ENCODE measurements at regions not wholly inside any gene's neighbourhood (a gene's known extent, or its start where the extent isn't known, plus 50 kb on each side); places are given as distances from the start of the nearest gene placed in this dataset.
"Not testable (repeated sequence)": the region's sequence is repeated elsewhere in the genome, so short reads cannot be mapped to it uniquely, and the experiment has no call there.

GRCh38 chr7:86002858-86003257 is 640.9 kb upstream of the GRM3 start:
- DNase-seq, result no peak

- DNase-seq, result no peak
Measured at GRCh38 chr7:85997515-85997914, 646.2 kb upstream of the GRM3 start.

GRCh38 chr7:85995101-85995500 is 648.6 kb upstream of the GRM3 start:
- DNase-seq, result no peak

- no peak for DNase-seq
Measured at GRCh38 chr7:85980740-85981139, 663.0 kb upstream of the GRM3 start.

- DNase-seq, result no peak
Measured at GRCh38 chr7:85974176-85974575, 669.5 kb upstream of the GRM3 start.

- DNase-seq, result no peak
Measured at GRCh38 chr7:85972504-85973141, 671.1 kb upstream of the GRM3 start.

GRCh38 chr7:85954961-85955360 is 688.7 kb upstream of the GRM3 start:
- DNase-seq, result no peak

GRCh38 chr7:85950871-85951270 is 692.8 kb upstream of the GRM3 start:
- DNase-seq, result no peak

GRCh38 chr7:85950418-85950817 is 693.3 kb upstream of the GRM3 start:
- no peak for DNase-seq

- no peak for DNase-seq
Measured at GRCh38 chr7:85947767-85948166, 695.9 kb upstream of the GRM3 start.

- no peak for DNase-seq
Measured at GRCh38 chr7:85940798-85941197, 702.9 kb upstream of the GRM3 start.

- no peak for DNase-seq
Measured at GRCh38 chr7:85931919-85932318, 711.8 kb upstream of the GRM3 start.

- DNase-seq, result no peak
Measured at GRCh38 chr7:85928500-85928899, 715.2 kb upstream of the GRM3 start.

- DNase-seq, result no peak
Measured at GRCh38 chr7:85927226-85927625, 716.5 kb upstream of the GRM3 start.

GRCh38 chr7:85924062-85924461 is 719.6 kb upstream of the GRM3 start:
- no peak for DNase-seq

GRCh38 chr7:85916016-85916415 is 727.7 kb upstream of the GRM3 start:
- DNase-seq, result no peak

- DNase-seq, result no peak
Measured at GRCh38 chr7:85914437-85914836, 727.6 kb upstream of the SEMA3D start.

- no peak for DNase-seq
Measured at GRCh38 chr7:85908051-85908450, 721.2 kb upstream of the SEMA3D start.

GRCh38 chr7:85897967-85898366 is 711.1 kb upstream of the SEMA3D start:
- DNase-seq, result no peak

- no peak for DNase-seq
Measured at GRCh38 chr7:85896531-85896930, 709.7 kb upstream of the SEMA3D start.

GRCh38 chr7:85895835-85896234 is 709.0 kb upstream of the SEMA3D start:
- DNase-seq, result no peak

- not testable (repeated sequence) for DNase-seq
Measured at GRCh38 chr7:85891900-85892299, 705.0 kb upstream of the SEMA3D start.

GRCh38 chr7:85890244-85890811 is 703.5 kb upstream of the SEMA3D start:
- no peak for DNase-seq

GRCh38 chr7:85887133-85887532 is 700.3 kb upstream of the SEMA3D start:
- no peak for DNase-seq

- DNase-seq, result no peak
Measured at GRCh38 chr7:85882335-85882734, 695.5 kb upstream of the SEMA3D start.
